ENCODE measurements at regions not wholly inside any gene's neighbourhood (a gene's known extent, or its start where the extent isn't known, plus 50 kb on each side); places are given as distances from the start of the nearest gene placed in this dataset.

DNA sequence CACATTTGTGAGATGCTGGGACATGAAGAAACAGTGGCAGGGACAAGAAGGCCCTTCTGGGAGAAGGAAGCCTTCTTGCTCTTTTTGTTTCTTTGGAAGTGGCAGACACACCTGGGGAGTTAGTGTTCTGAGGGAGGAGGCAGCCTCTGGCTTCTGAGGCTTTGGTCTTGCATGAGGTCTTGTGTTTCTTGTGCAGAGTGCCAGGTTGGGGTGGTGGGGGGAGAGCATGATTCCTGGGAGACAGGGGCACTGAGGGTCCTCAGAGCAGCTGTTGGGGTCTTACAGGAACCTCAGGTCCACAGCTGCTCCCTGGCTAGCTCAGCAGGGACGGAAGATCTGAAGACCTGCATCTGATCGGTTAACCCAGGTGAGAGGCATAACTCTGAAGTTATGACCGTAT, 167.5 kb upstream of the ZNF536 start:
- TF ChIP-seq, protein P1, sequence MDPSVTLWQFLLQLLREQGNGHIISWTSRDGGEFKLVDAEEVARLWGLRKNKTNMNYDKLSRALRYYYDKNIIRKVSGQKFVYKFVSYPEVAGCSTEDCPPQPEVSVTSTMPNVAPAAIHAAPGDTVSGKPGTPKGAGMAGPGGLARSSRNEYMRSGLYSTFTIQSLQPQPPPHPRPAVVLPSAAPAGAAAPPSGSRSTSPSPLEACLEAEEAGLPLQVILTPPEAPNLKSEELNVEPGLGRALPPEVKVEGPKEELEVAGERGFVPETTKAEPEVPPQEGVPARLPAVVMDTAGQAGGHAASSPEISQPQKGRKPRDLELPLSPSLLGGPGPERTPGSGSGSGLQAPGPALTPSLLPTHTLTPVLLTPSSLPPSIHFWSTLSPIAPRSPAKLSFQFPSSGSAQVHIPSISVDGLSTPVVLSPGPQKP (IDR thresholded peaks at IDR 0.05; ENCODE audit: low read depth, low read length) = no peak
- TF ChIP-seq, protein P2, sequence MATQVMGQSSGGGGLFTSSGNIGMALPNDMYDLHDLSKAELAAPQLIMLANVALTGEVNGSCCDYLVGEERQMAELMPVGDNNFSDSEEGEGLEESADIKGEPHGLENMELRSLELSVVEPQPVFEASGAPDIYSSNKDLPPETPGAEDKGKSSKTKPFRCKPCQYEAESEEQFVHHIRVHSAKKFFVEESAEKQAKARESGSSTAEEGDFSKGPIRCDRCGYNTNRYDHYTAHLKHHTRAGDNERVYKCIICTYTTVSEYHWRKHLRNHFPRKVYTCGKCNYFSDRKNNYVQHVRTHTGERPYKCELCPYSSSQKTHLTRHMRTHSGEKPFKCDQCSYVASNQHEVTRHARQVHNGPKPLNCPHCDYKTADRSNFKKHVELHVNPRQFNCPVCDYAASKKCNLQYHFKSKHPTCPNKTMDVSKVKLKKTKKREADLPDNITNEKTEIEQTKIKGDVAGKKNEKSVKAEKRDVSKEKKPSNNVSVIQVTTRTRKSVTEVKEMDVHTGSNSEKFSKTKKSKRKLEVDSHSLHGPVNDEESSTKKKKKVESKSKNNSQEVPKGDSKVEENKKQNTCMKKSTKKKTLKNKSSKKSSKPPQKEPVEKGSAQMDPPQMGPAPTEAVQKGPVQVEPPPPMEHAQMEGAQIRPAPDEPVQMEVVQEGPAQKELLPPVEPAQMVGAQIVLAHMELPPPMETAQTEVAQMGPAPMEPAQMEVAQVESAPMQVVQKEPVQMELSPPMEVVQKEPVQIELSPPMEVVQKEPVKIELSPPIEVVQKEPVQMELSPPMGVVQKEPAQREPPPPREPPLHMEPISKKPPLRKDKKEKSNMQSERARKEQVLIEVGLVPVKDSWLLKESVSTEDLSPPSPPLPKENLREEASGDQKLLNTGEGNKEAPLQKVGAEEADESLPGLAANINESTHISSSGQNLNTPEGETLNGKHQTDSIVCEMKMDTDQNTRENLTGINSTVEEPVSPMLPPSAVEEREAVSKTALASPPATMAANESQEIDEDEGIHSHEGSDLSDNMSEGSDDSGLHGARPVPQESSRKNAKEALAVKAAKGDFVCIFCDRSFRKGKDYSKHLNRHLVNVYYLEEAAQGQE (IDR thresholded peaks at IDR 0.05) = no peak
- TF ChIP-seq, protein P3, sequence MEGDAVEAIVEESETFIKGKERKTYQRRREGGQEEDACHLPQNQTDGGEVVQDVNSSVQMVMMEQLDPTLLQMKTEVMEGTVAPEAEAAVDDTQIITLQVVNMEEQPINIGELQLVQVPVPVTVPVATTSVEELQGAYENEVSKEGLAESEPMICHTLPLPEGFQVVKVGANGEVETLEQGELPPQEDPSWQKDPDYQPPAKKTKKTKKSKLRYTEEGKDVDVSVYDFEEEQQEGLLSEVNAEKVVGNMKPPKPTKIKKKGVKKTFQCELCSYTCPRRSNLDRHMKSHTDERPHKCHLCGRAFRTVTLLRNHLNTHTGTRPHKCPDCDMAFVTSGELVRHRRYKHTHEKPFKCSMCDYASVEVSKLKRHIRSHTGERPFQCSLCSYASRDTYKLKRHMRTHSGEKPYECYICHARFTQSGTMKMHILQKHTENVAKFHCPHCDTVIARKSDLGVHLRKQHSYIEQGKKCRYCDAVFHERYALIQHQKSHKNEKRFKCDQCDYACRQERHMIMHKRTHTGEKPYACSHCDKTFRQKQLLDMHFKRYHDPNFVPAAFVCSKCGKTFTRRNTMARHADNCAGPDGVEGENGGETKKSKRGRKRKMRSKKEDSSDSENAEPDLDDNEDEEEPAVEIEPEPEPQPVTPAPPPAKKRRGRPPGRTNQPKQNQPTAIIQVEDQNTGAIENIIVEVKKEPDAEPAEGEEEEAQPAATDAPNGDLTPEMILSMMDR (IDR thresholded peaks at IDR 0.05) = no peak
- TF ChIP-seq MAZ (IDR thresholded peaks at IDR 0.05; ENCODE audit: borderline replicate concordance, low read depth, low read length) (no peak), POLR2A (IDR thresholded peaks at IDR 0.05; ENCODE audit: low read length) (no peak), RAD21 (conservative IDR thresholded peaks at IDR 0.05 in 1 of 2, IDR thresholded peaks at IDR 0.05 in 1 of 2) (no peak), EP300 (IDR thresholded peaks at IDR 0.05) (no peak), SREBF2 (IDR thresholded peaks at IDR 0.05) (no peak), HDAC2 (IDR thresholded peaks at IDR 0.05) (no peak), CEBPB (IDR thresholded peaks at IDR 0.05) (no peak)

Measured in A549 (cell line).